ENCODE measurements at regions not wholly inside any gene's neighbourhood (a gene's known extent, or its start where the extent isn't known, plus 50 kb on each side); places are given as distances from the start of the nearest gene placed in this dataset.
A peak's percentile ranks its signal among the peaks of the same experiment; 100 is the strongest.

DNA sequence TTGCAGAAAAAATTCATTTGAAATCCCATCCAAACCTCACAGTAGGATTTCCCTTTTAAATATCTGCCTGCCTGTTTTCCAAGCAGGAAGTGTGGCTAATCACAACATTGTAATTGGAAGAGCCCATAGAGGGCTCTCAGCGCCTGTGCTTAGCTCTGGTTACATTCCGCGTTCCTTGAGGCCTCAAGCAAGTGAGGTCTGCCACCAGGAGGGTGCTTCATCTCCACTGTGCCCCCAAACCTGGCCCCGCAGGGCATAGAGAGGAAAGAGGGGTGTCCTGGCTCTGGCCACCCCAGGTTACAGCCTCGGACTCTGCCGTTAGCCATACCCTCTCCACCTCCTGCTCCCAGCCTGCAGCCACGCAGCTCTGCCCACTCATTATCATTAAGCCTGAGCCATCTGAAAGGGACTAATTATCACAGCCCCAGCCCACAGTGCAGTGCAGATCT is 214.8 kb downstream of the SP3 start:
- peak in 1 of 2 donors; percentile 69 for DNase-seq
- Histone ChIP-seq H3K4me3 (no peak overlapping the region), H3K36me3 (no peaks in the 10 kb centered on the region), H3K27ac (no peak overlapping the region), H3K27me3 (no peaks in the 10 kb centered on the region), H3K4me1 (peaks cover 0 to 8% (median 0%) of the 10 kb centered on the region in 4 donors), H3K9me3 (no peaks in the 10 kb centered on the region)
- TF ChIP-seq POLR2AphosphoS5 (IDR thresholded peaks at IDR 0.05) (no peak), CTCF (IDR thresholded peaks at IDR 0.05) (no peak), EP300 (IDR thresholded peaks at IDR 0.05) (no peak), POLR2A (IDR thresholded peaks at IDR 0.05) (no peak)
- WGBS, 5 donors, result 29 to 49% (median 35%) methylated on average over 7 of the region's 7 CpGs
- intact Hi-C loops (cut with DNase I; ENCODE audit: low total_unique reads), result no loop called here

DNA sequence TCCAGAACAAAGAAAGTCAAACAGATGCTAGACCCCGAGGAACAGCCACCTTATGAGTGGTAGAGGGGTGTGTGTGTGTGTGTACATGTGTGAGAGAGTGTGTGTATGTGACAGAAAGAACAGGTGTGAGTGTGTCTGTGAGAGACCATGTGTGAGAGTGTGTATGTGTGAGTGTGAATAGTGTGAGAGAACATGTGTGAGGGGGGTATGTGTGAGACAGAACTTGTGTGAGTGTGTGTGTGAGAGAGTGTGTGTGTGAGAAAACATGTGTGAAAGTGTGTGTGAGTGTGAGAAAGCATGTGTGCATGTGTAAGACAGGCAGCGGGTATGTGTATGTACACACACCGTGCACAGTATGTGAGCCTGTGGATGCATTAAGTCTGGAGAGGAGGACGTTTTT is 214.3 kb downstream of the SP3 start:
- Histone ChIP-seq H3K4me3 (no peak overlapping the region), H3K27ac (no peak overlapping the region), H3K27me3 (no peaks in the 10 kb centered on the region), H3K4me1 (peaks cover 0 to 8% (median 0%) of the 10 kb centered on the region in 4 donors), H3K9me3 (no peaks in the 10 kb centered on the region), H3K36me3 (no peaks in the 10 kb centered on the region)
- intact Hi-C loops (cut with DNase I; ENCODE audit: low total_unique reads), result no loop called here
- no peak for DNase-seq
- WGBS, 5 donors, result 73 to 81% (median 79%) methylated on average over 4 of the region's 4 CpGs
- TF ChIP-seq EP300 (IDR thresholded peaks at IDR 0.05) (no peak), POLR2A (IDR thresholded peaks at IDR 0.05) (no peak), POLR2AphosphoS5 (IDR thresholded peaks at IDR 0.05) (no peak), CTCF (IDR thresholded peaks at IDR 0.05) (no peak)

DNA sequence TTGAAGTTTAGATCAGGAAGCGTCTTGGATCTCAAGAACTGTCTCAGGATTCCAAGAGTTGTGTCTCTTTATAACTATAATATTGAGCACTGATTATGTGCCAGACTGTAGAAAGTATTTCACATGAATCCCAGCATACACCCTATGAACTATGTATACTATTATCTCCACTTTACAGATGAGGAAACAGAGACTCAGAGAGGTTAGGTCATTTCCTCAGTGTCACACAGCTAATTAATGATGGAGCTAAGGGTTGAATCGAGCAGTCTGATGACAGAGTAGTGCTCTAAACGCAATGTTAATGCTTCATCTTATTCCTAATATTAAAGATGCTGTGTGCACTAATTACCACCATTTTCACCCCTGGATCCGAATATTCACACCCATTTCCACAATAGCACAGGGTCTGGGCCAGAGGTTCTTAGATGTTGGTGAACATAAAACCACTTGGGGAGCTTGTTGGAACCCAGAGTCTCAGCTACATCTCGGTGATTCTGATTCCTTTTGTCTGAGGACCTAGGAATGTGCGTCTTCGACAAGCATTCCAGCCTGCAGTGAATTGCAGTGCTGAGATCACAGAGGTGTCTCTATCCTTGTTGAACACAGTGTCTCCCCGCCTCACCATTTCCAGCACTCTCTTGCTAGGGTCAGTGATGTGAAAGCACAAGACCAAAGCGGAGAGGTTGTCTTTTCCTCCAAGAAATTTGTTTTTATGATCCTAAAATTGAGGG is 213.8 kb downstream of the SP3 start:
- DNase-seq, result no peak
- Histone ChIP-seq H3K4me3 (no peak overlapping the region), H3K9me3 (no peaks in the 10 kb centered on the region), H3K36me3 (no peaks in the 10 kb centered on the region), H3K27me3 (no peaks in the 10 kb centered on the region), H3K4me1 (peaks cover 0 to 8% (median 0%) of the 10 kb centered on the region in 4 donors), H3K27ac (no peak overlapping the region)
- WGBS, 5 donors, result 84 to 92% (median 90%) methylated on average over 9 of the region's 9 CpGs
- intact Hi-C loops (cut with DNase I; ENCODE audit: low total_unique reads), result no loop called here
- TF ChIP-seq POLR2A (IDR thresholded peaks at IDR 0.05) (no peak), EP300 (IDR thresholded peaks at IDR 0.05) (no peak), CTCF (IDR thresholded peaks at IDR 0.05) (no peak), POLR2AphosphoS5 (IDR thresholded peaks at IDR 0.05) (no peak)

DNA sequence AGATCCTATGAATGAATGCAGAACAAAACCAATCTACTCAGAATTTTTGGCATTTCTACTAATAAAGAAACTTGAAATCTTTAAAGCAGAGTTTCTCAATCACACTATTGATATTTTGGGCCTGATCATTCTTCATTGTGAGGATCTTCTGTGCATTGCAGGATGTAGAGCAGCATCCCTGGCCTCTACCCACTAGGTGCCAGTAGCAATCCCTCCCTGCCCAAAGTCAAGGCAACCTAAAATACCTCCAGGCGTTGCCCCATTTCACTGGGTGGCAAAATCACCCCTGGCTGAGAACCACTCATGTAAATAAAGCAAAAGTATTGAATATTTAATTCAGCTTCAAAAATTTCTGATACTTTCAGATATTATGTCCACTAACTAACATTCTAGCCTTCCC is 213.0 kb downstream of the SP3 start:
- H3K4me1 ChIP-seq, result peaks cover 0 to 8% (median 0%) of the 10 kb centered on the region in 4 donors
- intact Hi-C loops (cut with DNase I; ENCODE audit: low total_unique reads), result no loop called here
- no peak for DNase-seq
- WGBS, 5 donors, result 32 to 69% (median 41%) methylated on average over 1 of the region's 1 CpG
- H3K27ac ChIP-seq, result no peak overlapping the region
- H3K27me3 ChIP-seq, result no peaks in the 10 kb centered on the region
- TF ChIP-seq EP300 (IDR thresholded peaks at IDR 0.05), result no peak
- no peak for TF ChIP-seq CTCF (IDR thresholded peaks at IDR 0.05)
- no peak for TF ChIP-seq POLR2A (IDR thresholded peaks at IDR 0.05)
- no peak for TF ChIP-seq POLR2AphosphoS5 (IDR thresholded peaks at IDR 0.05)
- H3K36me3 ChIP-seq, result no peaks in the 10 kb centered on the region
- no peaks in the 10 kb centered on the region for H3K9me3 ChIP-seq
- H3K4me3 ChIP-seq, result no peak overlapping the region

Data from stomach (tissue), 8 donors.